HG02840 (cell line): ENCODE measurements at regions not wholly inside any gene's neighbourhood (a gene's known extent, or its start where the extent isn't known, plus 50 kb on each side); places are given as distances from the start of the nearest gene placed in this dataset.

Source experiments
- ATAC-seq: cut with Tn5 transposase; IDR thresholded peaks from one replicate; pipeline ENCODE4 v1.9.1; 2021; ENCODE audit warnings: mild to moderate bottlenecking, moderate library complexity, moderate number of reproducible peaks; ENCODE audit not compliant: unreplicated experiment, low FRiP score

GRCh38 chr12:13770576-13770975 is 210.8 kb downstream of the GRIN2B start:
- ATAC-seq, result no peak

DNA sequence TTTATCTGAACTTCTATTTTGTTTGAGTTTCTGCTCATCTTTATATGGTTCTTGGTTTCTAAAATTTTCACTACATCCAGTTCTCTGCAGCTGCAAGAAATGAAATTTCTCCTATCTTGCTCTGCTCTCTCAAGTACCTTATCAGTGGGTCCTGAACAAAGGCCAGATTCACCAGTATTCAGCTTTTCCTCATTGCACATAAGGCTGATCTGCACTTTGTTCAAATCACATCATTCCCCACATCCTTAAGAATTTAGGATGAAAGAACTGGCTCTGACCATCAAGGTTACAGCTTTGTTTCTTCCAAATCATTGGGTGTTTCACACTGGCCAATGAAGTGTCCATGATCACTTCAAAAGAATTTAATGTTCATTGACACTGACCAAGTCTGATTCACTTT is 211.4 kb downstream of the GRIN2B start:
- no peak for ATAC-seq

DNA sequence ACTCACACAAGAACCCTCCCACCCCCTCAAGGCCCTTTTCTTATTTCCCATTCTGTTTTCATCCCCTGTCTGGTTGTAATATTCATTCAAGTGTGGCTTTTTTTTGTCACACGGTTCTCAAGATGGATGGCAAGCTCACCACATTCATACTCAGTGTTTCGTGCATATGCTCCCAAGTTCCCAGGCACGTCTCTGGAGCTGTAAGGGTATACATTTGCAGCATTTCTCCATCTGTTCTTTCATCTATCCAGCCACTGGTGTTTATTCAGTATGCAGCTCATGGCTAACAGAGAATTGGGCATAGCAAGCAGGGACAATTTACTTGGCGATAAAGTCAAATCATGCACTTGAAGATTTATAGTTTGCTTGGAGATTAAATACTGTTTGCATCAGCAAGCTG is 212.1 kb downstream of the GRIN2B start:
- ATAC-seq, result no peak

DNA sequence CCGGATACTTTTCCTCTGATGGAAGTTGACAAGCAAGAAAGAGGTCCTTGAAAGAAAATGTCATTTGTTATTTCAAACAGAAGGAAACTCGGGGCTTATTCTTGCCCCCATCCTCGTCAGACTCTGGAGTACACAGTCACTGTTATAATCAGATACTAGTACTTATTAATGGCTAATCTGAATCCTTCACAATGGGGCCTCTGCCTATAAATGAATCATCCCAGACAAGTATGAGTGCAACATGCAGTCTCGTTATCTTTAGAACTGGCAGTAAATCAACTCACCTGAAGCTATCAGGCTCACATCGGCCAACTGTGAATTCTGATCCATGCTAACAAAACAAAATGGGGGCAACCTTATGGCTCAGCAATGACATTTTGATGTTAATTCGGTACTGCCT is 216.7 kb downstream of the GRIN2B start:
- no peak for ATAC-seq

GRCh38 chr12:13749389-13749788 is 232.0 kb downstream of the GRIN2B start:
- no peak for ATAC-seq

GRCh38 chr12:13745111-13745860 is 236.1 kb downstream of the GRIN2B start:
- no peak for ATAC-seq

- no peak for ATAC-seq
These were observed 236.8 kb downstream of the GRIN2B start for GRCh38 chr12:13744561-13744960.

DNA sequence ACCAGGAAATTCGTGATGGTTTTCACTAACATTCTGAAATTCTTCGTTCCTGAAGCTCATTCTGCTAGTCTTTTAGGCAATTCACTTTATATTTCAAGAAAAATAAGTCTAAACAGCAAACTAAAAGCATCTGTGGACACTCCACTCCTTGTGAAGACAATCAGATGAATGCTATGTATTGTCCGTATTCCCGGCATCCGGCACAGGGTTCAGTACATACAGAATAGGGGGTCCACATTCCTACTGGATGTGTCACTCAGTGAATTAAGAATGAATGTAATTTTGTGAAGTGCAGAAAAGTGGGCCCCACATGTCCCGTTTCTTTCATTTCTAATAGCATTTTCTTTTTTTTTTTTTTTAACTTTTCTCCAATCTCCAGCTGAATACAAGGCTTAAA is 241.3 kb downstream of the GRIN2B start:
- ATAC-seq, result no peak

- no peak for ATAC-seq
These were observed 245.7 kb downstream of the GRIN2B start for GRCh38 chr12:13735734-13736133.

DNA sequence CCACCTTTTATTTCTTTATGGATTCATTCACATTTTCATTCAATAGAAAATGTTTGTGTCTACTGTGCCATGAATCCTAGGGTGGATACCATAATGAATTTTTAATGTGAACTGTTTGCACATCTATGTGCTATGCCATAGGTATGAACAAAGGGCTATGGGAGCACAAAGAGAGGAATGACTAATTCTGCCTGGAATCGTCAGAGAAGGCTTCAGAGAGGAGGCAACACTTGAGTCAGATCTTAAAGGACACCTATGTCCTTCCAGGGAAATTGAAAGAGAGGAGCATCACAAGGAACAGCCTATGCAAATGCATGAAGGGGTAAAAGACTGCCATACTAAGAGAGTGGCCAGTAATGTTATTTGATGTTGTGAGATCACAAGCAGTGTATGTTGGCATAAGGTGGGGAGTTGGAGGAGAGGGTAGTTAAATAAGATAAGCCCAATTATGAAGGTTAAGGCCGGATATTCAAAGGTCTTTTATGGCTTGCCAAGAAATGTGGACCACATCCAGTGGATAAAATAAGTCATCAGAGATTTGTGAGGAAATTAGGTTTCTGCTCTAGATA is 246.7 kb downstream of the GRIN2B start:
- ATAC-seq, result no peak

DNA sequence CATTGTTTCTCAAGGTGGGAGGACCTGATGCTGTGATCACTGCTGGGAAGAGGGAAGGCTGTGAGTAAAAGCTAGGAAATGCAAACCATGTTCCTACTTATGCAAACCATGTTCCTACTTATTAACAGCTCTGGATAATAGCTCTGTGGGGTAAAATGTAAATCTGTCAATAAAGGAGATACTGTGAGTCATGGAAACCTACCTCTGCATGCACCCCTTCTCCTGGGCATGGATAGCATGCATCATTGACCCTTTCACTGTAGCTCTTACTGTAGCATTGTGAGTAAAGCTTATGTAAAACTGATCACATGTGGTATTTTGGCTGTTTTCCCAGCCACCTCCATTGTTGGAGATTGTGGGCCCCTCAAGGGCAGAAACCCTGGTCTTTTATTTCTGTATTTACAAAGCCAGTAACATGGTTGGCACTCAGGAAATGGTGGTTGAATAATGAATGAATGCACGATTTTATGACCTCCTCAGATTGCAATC is 253.7 kb downstream of the GRIN2B start:
- ATAC-seq, result no peak

DNA sequence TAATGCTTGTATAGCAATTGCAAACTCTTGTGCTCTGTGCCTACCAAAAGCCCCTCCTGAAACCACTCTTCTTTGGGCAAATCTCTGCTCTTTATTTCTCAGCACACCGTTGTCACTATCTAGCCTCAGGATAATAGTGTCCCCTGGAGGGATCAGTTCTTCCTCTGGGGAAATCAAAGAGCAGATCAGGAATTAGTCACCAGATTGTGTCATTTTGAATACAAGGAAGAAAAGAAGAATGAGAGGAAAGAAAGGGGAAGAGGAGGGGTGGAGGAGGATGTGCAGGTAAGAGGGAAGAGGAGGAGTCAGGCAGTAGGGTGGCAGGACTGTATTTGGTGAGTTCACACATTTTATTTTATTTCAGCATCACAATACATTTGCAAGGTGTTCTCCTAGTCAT is 256.4 kb downstream of the GRIN2B start:
- no peak for ATAC-seq

GRCh38 chr12:13724136-13724535 is 257.3 kb downstream of the GRIN2B start:
- no peak for ATAC-seq

- ATAC-seq, result no peak
These were observed 261.4 kb downstream of the GRIN2B start for GRCh38 chr12:13719986-13720385.

DNA sequence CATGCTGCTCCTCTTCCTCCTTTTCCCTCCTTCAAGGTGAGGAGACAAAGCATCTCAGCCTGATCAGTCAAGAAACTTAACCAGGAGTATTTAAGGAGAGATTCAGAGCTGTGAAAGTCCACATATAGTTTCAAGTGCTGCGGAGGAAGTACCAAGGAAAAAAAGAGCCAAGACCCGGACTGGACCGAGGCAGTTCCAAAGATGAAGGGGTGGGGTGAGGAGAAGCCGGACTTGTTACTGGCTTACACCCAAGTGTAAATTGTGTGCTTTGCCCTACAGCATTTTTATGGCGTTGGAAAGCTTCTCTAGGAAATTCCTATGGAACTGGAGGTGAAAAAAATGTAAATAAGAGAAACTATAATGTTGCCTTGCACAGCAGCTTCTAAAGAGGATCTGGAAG is 263.1 kb downstream of the GRIN2B start:
- ATAC-seq, result no peak

DNA sequence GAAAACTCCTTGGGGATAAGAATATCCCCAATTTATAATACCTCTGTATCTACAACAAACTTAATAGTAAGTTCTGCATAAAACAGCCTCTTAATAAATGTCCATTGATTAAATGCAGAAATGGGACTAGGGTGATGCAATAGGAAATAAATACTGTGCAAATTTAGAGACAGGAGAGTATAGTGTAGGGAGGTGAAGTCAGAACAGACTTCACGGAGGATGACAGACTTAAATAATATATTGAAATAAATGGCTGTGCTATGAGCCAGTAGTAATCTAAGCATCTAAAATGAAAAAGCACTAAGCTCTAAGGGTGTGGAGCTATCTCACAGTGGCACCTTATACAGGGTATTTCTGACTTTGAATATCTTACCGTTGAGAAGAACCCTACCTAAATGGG is 265.3 kb downstream of the GRIN2B start:
- no peak for ATAC-seq

DNA sequence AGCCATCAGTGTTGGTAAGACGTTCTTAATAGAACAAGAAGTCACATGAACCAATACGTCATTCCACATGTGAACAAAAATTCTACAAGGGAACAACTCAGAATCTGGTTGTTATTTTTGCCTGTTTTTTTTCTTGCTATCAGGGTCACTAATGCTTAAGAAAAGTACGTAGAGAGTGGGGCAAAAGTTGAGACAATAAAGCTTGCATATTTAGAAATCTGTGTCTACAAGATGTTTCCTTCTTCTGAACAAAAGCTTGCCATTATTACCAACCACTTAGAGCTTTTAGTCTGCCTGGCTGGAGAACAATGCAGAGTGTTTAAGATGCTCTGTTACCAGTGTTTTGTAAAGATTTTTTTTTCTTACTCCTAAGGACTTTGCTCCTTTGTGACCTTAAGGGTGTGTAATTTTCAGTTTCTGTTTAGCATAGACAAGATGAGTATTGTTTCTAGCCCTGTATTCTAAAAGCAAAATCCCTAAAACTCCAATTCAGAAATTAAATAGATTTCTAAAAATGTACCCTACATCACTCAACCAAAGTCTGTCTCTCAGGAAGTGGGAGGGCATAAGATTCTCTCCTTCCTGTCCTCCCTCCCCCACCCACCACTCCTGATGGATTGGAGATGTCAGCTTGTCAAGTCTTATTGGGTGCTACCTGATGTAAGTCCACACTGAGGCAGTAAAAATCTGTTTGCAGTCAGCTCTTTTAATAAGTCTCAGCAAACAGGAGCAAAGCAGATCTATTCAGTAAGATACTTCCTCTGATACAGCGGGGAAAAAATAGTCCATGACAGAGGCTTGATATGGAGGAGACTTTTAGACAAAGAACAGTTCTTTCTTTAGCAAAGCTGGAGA is 267.6 kb downstream of the GRIN2B start:
- ATAC-seq, result no peak

GRCh38 chr12:13707829-13708228 is 273.6 kb downstream of the GRIN2B start:
- no peak for ATAC-seq

DNA sequence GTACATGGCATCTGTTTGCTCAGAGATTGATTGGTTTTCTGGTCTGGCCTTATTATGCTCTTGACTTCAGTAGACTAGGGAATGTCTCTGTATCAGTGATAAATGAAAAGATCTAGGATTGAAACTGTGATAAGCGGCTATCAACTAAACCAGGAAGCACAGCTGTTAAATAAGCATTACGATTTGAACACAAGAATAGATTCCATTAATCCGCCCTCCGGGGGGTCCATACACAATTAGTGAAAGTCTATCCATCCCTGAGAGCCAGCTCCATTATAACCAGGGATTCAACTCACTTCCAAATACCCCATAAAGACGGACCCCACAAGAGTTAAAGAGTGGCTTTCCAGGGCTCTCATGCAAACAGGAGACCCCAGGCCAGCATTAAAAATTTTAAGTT is 279.0 kb downstream of the GRIN2B start:
- ATAC-seq, result no peak

GRCh38 chr12:13701502-13701901 is 279.9 kb downstream of the GRIN2B start:
- no peak for ATAC-seq

- no peak for ATAC-seq
These were observed 283.4 kb downstream of the GRIN2B start for GRCh38 chr12:13697973-13698372.
